ENCODE measurements at regions not wholly inside any gene's neighbourhood (a gene's known extent, or its start where the extent isn't known, plus 50 kb on each side); places are given as distances from the start of the nearest gene placed in this dataset.
A peak's percentile ranks its signal among the peaks of the same experiment; 100 is the strongest.
"Not testable (repeated sequence)": the region's sequence is repeated elsewhere in the genome, so short reads cannot be mapped to it uniquely, and the experiment has no call there.

DNA sequence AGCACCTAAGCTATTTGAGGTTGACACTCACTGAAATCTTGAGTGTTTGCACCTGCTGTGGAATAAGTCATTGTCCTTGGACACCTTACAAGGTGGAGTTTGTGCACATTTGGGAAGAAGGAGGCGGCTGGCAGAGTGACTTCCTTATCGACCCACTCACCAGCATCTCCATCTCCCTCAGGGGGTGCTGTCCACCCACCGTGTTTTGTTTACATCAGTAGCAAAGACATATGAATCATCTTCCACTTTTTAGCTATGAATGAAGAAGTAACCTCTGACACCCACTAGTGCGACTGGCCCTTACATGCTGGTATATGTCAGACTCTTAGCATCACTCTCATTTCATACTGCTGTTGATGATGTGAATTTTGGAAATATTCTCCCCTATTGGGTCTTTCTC lies 119.5 kb upstream of the SGK1 start:
- Mint-ChIP-seq H3K4me3 (peak overlapping the region; percentile 36), H3K9me3 (no peaks in the 10 kb centered on the region)

DNA sequence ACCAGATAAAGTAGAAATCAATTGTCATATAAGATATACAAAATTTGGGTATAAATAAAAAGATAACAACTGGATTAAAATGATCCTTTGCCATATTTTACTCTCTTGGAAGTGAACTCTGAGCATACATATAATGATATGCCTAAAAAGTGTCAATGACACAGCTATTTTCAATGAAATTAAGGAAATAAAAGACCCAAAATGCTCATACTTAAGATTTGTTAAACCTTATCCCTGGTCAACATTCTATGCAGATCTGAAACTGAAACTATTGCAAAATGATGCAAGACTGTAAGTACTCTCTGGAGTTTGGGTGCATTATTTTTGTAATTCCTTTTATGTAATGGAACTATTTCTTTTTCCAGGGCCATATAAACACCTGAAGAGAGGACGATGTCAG lies 119.0 kb upstream of the SGK1 start:
- H3K4me1 Mint-ChIP-seq = peaks cover 38% of the 10 kb centered on the region
- H3K27ac Mint-ChIP-seq = peak overlapping the region; percentile 94
- no peaks in the 10 kb centered on the region for H3K36me3 Mint-ChIP-seq
- H3K27me3 Mint-ChIP-seq = no peaks in the 10 kb centered on the region
- peak overlapping the region; percentile 36 for H3K4me3 Mint-ChIP-seq
- no peaks in the 10 kb centered on the region for H3K9me3 Mint-ChIP-seq

More for the DNA sequence above, 119.5 kb upstream of the SGK1 start:
- Mint-ChIP-seq H3K27ac (peak overlapping the region; percentile 94), H3K36me3 (no peaks in the 10 kb centered on the region), H3K27me3 (no peaks in the 10 kb centered on the region), H3K4me1 (peaks cover 38% of the 10 kb centered on the region)

DNA sequence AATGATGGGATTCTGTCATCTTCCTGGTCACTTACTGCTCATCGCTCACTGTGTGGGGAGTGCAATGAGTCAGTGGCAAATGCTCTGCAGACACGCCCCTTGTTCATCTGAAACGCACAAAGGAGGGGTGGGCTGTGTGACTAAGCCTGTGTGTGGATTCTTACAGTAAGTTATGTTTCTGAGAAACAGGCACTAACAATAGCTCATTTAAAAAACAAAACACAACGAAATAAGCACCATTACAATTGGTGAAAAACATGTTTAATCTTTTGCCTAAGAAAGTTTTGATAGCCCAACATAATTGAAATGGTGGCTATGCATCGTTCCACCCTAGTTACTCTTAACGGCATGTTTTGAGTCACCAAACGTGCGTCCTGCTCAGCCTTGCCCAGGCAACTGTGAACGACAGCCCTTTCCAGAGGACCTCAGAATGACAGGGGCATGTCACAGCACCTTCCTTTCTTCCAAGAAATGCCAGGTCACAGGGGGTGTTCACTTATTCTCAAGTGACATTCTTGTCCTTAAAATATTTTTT lies 118.4 kb upstream of the SGK1 start:
- H3K27ac Mint-ChIP-seq = peak overlapping the region; percentile 94

DNA sequence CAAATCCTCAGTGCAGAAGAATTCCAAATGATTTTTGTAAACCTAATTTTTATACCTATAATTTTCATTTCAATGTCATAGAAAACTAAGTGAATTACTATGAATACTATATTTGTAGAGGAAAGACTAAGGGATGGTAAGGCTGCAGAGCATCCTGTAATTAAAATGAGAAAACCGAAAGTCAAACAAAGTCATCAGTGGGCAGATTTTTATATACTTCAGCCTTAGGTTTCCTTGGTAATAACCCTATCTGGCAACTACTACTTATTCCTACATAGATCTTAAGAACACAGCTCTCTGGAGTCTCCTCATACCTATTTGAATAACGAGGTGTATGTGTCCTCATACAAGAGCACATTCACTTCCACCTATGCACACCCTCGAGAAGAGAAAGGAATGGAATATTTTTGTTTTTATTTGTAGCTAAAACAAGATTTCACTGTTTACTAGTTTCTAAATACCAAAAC lies 117.9 kb upstream of the SGK1 start:
- H3K4me3 Mint-ChIP-seq = no peak overlapping the region
- peak overlapping the region; percentile 94 for H3K27ac Mint-ChIP-seq
- no peaks in the 10 kb centered on the region for H3K9me3 Mint-ChIP-seq
- no peaks in the 10 kb centered on the region for H3K27me3 Mint-ChIP-seq
- no peaks in the 10 kb centered on the region for H3K36me3 Mint-ChIP-seq
- H3K4me1 Mint-ChIP-seq = peaks cover 38% of the 10 kb centered on the region

More for the DNA sequence above, 118.4 kb upstream of the SGK1 start:
- Mint-ChIP-seq H3K36me3 (no peaks in the 10 kb centered on the region), H3K4me1 (peaks cover 38% of the 10 kb centered on the region), H3K27me3 (no peaks in the 10 kb centered on the region), H3K4me3 (peak overlapping the region; percentile 42), H3K9me3 (no peaks in the 10 kb centered on the region)

DNA sequence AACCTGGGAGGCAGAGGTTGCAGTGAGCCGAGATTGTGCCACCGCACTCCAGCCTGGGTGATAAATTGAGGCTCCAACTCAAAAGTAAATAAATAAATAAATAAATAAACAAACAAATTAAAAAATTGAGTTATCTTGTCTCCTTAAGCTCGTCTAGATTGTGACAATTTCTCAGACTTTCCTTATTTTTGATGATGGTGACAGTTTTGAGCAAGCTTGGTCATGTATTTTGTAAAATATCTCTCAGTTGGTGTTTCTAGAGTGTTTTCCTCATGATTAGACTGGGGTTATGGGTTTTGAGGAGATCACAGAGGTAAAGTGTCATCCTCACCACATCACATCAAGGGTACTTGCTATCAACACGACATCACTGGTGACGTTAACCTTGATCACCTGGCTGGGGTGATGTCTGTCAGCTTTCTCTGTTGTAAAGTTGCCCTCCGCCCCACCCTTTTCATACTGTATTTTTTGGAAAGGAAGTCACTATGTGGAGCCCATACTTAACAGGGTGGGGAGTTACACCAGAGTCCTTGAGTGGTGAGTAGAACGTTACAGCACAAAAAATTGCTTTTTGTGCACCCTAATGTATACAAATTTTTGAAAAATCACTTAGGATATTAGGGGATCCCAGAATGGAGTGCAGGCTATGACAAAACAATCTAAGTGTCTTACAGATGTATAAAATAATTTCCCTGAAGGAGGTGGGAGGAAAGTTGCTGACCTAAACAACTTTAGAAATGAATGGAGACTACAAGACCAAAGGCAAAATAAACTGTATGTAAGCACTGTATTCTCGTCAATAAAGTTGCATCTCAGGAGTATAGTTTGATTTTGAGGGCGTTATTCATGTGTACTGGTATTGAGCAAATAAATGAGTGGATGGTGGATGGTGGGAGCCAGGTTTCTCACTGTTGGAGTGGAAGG lies 116.4 kb upstream of the SGK1 start:
- Mint-ChIP-seq H3K4me3 (no peak overlapping the region), H3K27ac (peak overlapping the region; percentile 70)

DNA sequence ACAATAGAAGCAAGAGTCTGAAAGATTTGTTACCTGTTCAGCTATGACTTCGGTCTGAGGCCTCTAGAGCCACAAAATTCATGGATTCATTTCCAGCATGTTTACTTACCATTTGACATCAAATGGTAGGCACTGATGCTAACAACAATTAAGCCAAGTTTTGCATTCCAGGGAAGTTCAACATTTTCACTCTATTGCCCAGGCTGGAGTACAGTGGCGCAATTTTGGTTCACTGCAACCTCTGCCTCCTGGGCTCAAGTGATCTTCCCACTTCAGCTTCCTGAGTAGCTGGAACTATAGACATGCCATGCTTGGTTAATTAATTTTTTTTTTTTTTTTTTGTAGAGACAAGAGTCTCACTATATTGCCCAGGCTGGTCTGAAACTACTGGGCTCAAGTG lies 114.1 kb upstream of the SGK1 start:
- Mint-ChIP-seq H3K4me1 (peaks cover 26% of the 10 kb centered on the region), H3K27me3 (no peaks in the 10 kb centered on the region), H3K9me3 (no peaks in the 10 kb centered on the region), H3K36me3 (no peaks in the 10 kb centered on the region), H3K27ac (no peak overlapping the region), H3K4me3 (no peak overlapping the region)

More for the DNA sequence above, 116.4 kb upstream of the SGK1 start:
- Mint-ChIP-seq H3K36me3 (no peaks in the 10 kb centered on the region), H3K9me3 (no peaks in the 10 kb centered on the region), H3K4me1 (peaks cover 38% of the 10 kb centered on the region), H3K27me3 (no peaks in the 10 kb centered on the region)

DNA sequence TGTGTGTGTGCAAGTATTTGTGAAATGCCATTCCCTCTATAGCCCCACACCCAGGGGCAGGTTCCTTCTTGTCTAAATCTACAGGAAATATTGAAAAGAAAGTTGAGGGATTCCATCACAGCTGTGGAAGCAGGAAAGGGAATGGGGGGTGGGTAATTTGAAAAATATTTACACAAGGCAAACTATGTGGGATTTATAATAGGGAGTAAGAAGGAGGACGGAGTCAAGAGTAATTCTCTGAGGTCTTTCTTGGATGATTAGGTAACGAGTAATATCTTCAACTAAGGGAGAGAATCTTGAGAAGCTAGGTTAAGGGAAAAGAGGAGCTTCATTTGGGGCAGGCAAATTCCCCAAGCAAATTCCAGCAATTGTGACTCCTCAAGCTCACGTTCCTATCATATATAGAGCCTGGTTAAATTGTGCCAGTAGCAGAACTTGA lies 113.5 kb upstream of the SGK1 start:
- H3K4me1 Mint-ChIP-seq = peaks cover 23% of the 10 kb centered on the region
- no peak overlapping the region for H3K4me3 Mint-ChIP-seq
- H3K27ac Mint-ChIP-seq = no peak overlapping the region
- H3K36me3 Mint-ChIP-seq = no peaks in the 10 kb centered on the region
- no peaks in the 10 kb centered on the region for H3K27me3 Mint-ChIP-seq
- no peaks in the 10 kb centered on the region for H3K9me3 Mint-ChIP-seq

DNA sequence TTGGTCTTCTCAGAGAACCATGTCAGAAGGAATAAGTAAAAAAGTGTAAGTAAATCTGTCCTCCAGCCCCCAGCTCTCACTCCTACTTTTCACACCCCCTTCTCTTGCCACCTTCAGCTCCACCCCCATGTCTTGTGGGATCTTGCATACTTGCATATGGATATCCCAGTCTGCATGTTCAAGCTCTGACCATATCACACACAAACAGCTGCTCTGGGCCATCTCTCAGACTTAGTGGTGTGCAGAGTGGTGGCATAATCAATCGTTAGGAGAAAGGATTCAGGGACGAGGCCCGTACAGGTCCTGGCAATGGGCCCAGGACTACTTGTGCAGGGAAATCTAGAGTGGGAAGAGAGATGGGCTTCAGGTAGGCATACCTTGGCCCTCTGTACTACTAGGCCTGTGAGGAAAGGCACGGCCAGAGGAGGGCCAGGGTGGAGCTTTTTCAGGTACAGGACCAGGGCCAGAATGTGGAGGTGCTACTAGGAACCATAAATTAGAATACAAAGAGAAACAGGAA lies 112.0 kb upstream of the SGK1 start:
- H3K9me3 Mint-ChIP-seq = no peaks in the 10 kb centered on the region
- H3K27ac Mint-ChIP-seq = no peak overlapping the region
- H3K4me3 Mint-ChIP-seq = no peak overlapping the region
- no peaks in the 10 kb centered on the region for H3K36me3 Mint-ChIP-seq
- H3K4me1 Mint-ChIP-seq = peaks cover 14% of the 10 kb centered on the region
- no peaks in the 10 kb centered on the region for H3K27me3 Mint-ChIP-seq

DNA sequence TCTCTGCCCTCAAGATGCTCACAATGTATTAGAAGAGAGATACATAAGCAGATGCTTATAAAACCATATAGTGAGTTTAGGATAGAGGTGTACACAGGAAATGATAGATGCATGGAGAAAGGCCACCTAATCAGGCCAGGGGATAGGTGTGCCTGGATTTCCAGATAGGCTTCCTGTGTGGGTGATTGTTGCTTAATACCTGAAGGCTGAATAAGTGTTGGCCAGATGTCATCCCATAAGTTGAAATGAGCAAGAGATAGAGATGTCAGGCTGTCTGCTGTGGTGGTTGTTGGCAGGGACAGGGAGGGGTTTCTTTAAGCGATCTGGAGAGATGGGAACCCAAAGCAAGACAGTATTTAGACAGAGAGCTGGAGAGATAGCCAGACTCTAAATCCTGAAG lies 109.8 kb upstream of the SGK1 start:
- Mint-ChIP-seq H3K4me3 (no peak overlapping the region), H3K27me3 (no peaks in the 10 kb centered on the region), H3K27ac (no peak overlapping the region), H3K9me3 (no peaks in the 10 kb centered on the region), H3K36me3 (no peaks in the 10 kb centered on the region), H3K4me1 (peaks cover 8% of the 10 kb centered on the region)

DNA sequence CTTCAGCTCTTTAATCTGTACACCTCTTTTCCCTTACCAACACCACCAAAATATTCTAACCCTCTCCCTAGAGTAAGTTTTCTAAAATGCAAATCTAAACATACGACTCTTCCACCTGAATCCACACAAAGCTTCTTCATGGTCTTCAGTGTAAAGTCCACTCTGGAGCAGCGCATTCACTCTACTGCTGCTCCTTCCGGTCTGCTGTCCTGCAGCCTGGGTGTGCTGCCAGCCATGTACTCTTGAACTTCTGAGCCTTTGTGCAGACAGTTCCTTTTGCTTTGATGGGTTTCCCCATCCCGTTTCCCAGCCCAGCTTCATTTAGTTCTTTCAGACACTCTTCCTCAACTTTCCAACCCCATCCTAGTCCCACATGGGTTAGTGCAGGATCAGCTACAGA lies 108.7 kb upstream of the SGK1 start:
- Mint-ChIP-seq H3K36me3 (no peaks in the 10 kb centered on the region), H3K9me3 (no peaks in the 10 kb centered on the region), H3K27ac (no peak overlapping the region), H3K4me3 (no peak overlapping the region), H3K4me1 (peaks cover 8% of the 10 kb centered on the region), H3K27me3 (no peaks in the 10 kb centered on the region)

DNA sequence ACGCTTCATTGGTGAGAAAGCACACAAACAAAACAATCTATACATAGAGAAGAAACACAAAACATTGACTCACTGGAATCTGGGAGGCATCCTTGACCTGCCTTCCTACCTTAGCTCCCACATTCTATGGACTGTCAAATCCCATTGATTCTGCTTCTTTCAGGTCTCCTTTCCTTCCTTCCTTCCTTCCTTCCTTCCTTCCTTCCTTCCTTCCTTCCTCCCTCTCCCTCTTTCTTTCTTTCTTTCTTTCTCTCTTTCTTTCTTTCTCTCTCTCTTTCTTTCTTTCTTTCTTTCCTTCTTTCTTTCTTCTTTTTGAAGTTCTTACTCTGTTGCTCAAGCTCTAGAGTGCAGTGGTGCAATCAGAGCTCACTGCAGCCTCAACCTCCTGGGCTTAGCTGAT lies 108.0 kb upstream of the SGK1 start:
- H3K9me3 Mint-ChIP-seq, H3K4me3 Mint-ChIP-seq, H3K27me3 Mint-ChIP-seq, H3K27ac Mint-ChIP-seq, H3K4me1 Mint-ChIP-seq, H3K36me3 Mint-ChIP-seq: not testable (repeated sequence)

DNA sequence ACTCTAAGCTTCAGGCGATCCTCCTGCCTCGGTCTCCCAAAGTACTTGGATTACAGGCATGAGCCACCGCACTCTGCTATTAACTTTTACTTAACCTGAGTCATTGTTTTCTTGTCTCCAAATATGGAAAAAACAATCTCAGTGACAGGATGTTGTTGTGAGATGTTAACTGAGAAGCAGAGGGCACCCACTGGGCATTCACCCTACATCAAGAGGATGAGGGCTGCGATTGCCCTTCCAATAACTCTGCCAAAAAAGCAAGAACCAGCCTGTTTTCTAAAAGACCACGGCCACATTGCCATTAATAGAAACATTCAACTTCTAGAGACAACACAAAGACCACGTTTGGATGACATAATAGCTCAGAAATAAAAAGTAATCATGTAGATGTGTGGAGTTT lies 107.6 kb upstream of the SGK1 start:
- H3K27ac Mint-ChIP-seq = no peak overlapping the region

DNA sequence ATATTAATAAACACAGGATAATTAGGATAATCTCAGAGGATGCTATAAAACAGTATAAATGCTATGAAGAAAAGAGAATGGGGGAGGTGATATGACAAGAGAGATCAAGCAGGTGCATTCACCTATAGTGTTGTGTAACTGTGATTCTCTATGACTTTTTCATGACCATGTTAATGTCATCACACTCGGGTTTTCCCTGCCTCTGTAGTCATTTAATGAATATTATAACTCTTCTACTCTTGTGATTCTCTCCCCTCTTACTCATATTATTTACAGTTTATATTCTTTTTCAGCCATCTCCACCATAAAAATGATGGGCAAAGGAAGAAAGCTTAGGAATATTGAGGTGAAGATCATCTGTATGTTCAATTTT lies 106.9 kb upstream of the SGK1 start:
- H3K27ac Mint-ChIP-seq = no peak overlapping the region
- no peak overlapping the region for H3K4me3 Mint-ChIP-seq
- H3K4me1 Mint-ChIP-seq = peaks cover 8% of the 10 kb centered on the region
- no peaks in the 10 kb centered on the region for H3K27me3 Mint-ChIP-seq
- no peaks in the 10 kb centered on the region for H3K36me3 Mint-ChIP-seq
- no peaks in the 10 kb centered on the region for H3K9me3 Mint-ChIP-seq

More for the DNA sequence above, 107.6 kb upstream of the SGK1 start:
- H3K9me3 Mint-ChIP-seq = no peaks in the 10 kb centered on the region
- no peaks in the 10 kb centered on the region for H3K36me3 Mint-ChIP-seq
- H3K4me1 Mint-ChIP-seq = peaks cover 8% of the 10 kb centered on the region
- no peaks in the 10 kb centered on the region for H3K27me3 Mint-ChIP-seq
- no peak overlapping the region for H3K4me3 Mint-ChIP-seq

DNA sequence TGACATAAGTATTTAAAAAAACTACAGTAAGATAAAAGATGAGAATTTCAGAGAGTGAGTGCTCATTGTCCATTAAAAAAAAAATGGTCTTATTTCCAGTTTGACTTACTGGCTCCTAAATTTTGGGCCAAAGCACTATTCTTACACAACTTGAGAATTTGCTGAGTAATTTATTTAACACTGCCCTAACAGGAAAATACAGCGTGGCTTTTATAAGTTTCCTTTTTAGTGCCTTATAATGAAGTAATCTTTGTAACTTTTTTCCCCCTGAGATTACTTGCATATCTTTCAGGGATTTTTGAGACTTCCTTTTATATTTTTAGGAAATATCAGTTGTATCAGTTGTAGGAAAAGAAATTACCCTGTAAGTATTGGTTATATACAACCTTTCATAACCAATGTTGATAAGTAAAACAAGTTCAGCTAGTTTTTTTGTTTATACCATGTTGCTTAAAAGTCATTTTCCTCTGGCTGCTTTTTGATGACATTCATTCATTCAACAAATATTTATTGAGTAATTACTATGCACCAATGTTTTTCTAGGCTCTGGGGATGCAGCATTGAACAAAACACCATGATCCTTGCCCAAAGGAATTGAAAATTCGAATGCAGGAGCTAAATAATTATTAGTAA lies 106.4 kb upstream of the SGK1 start:
- Mint-ChIP-seq H3K9me3 (no peaks in the 10 kb centered on the region), H3K4me1 (peaks cover 8% of the 10 kb centered on the region), H3K4me3 (no peak overlapping the region), H3K27ac (no peak overlapping the region), H3K36me3 (no peaks in the 10 kb centered on the region), H3K27me3 (no peaks in the 10 kb centered on the region)

DNA sequence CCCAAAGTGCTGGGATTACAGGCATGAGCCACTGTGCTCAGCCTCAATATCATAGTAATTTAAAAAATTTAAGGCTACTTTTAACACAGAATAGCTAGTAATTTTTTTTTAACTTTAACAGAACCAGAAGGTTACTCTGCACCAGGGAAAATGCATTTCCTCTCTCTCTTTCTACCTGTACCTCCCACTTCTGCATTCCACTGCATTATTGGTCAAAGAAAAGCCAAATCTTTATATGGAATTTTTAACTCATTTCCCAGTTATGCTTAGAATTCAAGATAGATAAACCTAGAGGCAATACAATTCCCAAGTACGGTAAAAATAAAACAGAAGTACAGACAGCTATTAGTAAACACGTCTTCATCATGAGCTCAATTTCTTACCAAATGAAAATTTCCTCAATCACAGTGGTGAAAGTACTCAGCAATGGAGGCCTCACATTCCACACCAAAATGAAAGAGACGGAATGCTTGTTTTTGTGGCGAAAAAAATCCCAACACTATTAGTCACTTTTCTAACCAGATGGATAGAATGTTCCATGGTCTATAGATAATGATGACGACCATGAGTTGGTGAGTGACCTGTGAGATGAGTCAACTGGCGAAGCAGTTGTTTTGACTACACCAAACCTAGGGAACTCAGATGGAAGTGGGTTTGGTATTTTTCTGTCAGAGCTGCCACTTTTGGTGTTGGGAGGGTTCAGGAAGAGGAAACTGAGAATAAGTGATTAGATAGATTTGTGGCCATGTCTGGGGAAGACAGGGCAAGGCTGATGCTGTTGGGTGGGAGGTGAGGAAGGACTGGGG lies 104.7 kb upstream of the SGK1 start:
- Mint-ChIP-seq H3K27ac (no peak overlapping the region), H3K4me3 (no peak overlapping the region), H3K4me1 (peaks cover 8% of the 10 kb centered on the region), H3K36me3 (no peaks in the 10 kb centered on the region), H3K27me3 (no peaks in the 10 kb centered on the region), H3K9me3 (no peaks in the 10 kb centered on the region)
